ENCODE measurements at regions not wholly inside any gene's neighbourhood (a gene's known extent, or its start where the extent isn't known, plus 50 kb on each side); places are given as distances from the start of the nearest gene placed in this dataset.

GRCh38 chr3:71919572-71919971 is 134.6 kb upstream of the PROK2 start:
- CTCF ChIA-PET: interaction anchor here (1.8 to 2.3 kb wide), 3 partner anchors 11 to 190 kb away, joined by 5 to 11 read pairs (median 6); no protein-coding TSS in a partner anchor
- H3K4me3 ChIP-seq: no peak overlapping the region
- FAIRE-seq (no peak), ATAC-seq (no peak), DNase-seq (ENCODE audit: low read depth in 1 of 2, low spot score in 1 of 2) (no peak)
- no peak overlapping the region for H3K4me2 ChIP-seq
- no peak overlapping the region for H3K27ac ChIP-seq
- H3K9me3 ChIP-seq: no peaks in the 10 kb centered on the region
- WGBS (ENCODE audit: missing lambda C conversion rate): 46% methylated on average over 3 of the region's 3 CpGs
- no peaks in the 10 kb centered on the region for H3K4me1 ChIP-seq
- TF ChIP-seq POLR2AphosphoS2 (conservative IDR thresholded peaks at IDR 0.05; ENCODE audit: low read length) (no peak), RCOR1 (IDR thresholded peaks at IDR 0.05; ENCODE audit: low read depth, low read length) (no peak), MAFK (IDR thresholded peaks at IDR 0.05; ENCODE audit: partially characterized antibody) (no peak), SMC3 (IDR thresholded peaks at IDR 0.05) (no peak), EP300 (IDR thresholded peaks at IDR 0.05) (no peak)
- POLR2A ChIA-PET: no interaction called here

- no peaks in the 10 kb centered on the region for H3K4me1 ChIP-seq
- FAIRE-seq (no peak), DNase-seq (ENCODE audit: low read depth in 1 of 2, low spot score in 1 of 2) (no peak), ATAC-seq (no peak)
- ChIA-PET CTCF (interaction anchor here (0.7 to 1.8 kb wide), 2 partner anchors 14 to 53 kb away, joined by 3 to 5 read pairs; no protein-coding TSS in a partner anchor), POLR2A (no interaction called here)
- TF ChIP-seq HEYL (CRISPR knock-in tag; IDR thresholded peaks at IDR 0.05) (no peak), CTCF (IDR thresholded peaks at IDR 0.05) (no peak), CHD2 (IDR thresholded peaks at IDR 0.05; ENCODE audit: low read length, partially characterized antibody) (no peak), HDAC2 (IDR thresholded peaks at IDR 0.05) (no peak), SREBF2 (IDR thresholded peaks at IDR 0.05) (no peak), PHF8 (IDR thresholded peaks at IDR 0.05; ENCODE audit: borderline replicate concordance, low read depth) (no peak), HMGXB4 (CRISPR knock-in tag; IDR thresholded peaks at IDR 0.05; ENCODE audit: borderline replicate concordance) (no peak), ZFP36 (IDR thresholded peaks at IDR 0.05; ENCODE audit: borderline replicate concordance, partially characterized antibody) (no peak), HES2 (IDR thresholded peaks at IDR 0.05) (no peak), HOXB13 (CRISPR knock-in tag; IDR thresholded peaks at IDR 0.05; ENCODE audit: low read depth) (no peak)
- H3K4me2 ChIP-seq: no peak overlapping the region
- no peak overlapping the region for H3K27ac ChIP-seq
- H3K9me3 ChIP-seq: no peaks in the 10 kb centered on the region
- 44% methylated on average over 2 of the region's 2 CpGs for WGBS (ENCODE audit: missing lambda C conversion rate)
- no peak overlapping the region for H3K4me3 ChIP-seq
Measured at GRCh38 chr3:71917545-71917944, 132.6 kb upstream of the PROK2 start.

GRCh38 chr3:71916747-71917369 is 131.9 kb upstream of the PROK2 start:
- no peak overlapping the region for H3K27ac ChIP-seq
- FAIRE-seq (no peak), ATAC-seq (0 out of 6 replicates have a peak, but pooled peaks of 1 of the 2 experiments have one; percentile 22), DNase-seq (ENCODE audit: low read depth in 1 of 2, low spot score in 1 of 2) (no peak)
- no peaks in the 10 kb centered on the region for H3K9me3 ChIP-seq
- CTCF ChIA-PET: interaction anchor here (0.5 to 1.8 kb wide), 5 partner anchors 14 to 458 kb away, joined by 3 to 5 read pairs (median 3); no protein-coding TSS in a partner anchor
- POLR2A ChIA-PET: no interaction called here
- no peaks in the 10 kb centered on the region for H3K4me1 ChIP-seq
- no peak for TF ChIP-seq ZFP36 (IDR thresholded peaks at IDR 0.05; ENCODE audit: borderline replicate concordance, partially characterized antibody)
- TF ChIP-seq RARB (CRISPR knock-in tag; IDR thresholded peaks at IDR 0.05): no peak
- TF ChIP-seq HDAC2 (IDR thresholded peaks at IDR 0.05): no peak
- no peak for TF ChIP-seq CHD2 (IDR thresholded peaks at IDR 0.05; ENCODE audit: low read length, partially characterized antibody)
- TF ChIP-seq HES2 (IDR thresholded peaks at IDR 0.05): no peak
- TF ChIP-seq PHF8 (IDR thresholded peaks at IDR 0.05; ENCODE audit: borderline replicate concordance, low read depth): no peak
- TF ChIP-seq PBX3 (IDR thresholded peaks at IDR 0.05): no peak
- TF ChIP-seq HEYL (CRISPR knock-in tag; IDR thresholded peaks at IDR 0.05): no peak
- TF ChIP-seq JUNB (IDR thresholded peaks at IDR 0.05): no peak
- no peak for TF ChIP-seq RNF2 (IDR thresholded peaks at IDR 0.05; ENCODE audit: borderline replicate concordance, low read depth)
- TF ChIP-seq ELK1 (IDR thresholded peaks at IDR 0.05; ENCODE audit: low read depth, low read length): no peak
- no peak for TF ChIP-seq EHF (CRISPR knock-in tag; IDR thresholded peaks at IDR 0.05)
- whole genome bisulfite sequencing (ENCODE audit: missing lambda C conversion rate): 31% methylated on average over 5 of the region's 5 CpGs
- H3K4me2 ChIP-seq: no peak overlapping the region
- no peak overlapping the region for H3K4me3 ChIP-seq
